ENCODE measurements at regions not wholly inside any gene's neighbourhood (a gene's known extent, or its start where the extent isn't known, plus 50 kb on each side); places are given as distances from the start of the nearest gene placed in this dataset.

DNA sequence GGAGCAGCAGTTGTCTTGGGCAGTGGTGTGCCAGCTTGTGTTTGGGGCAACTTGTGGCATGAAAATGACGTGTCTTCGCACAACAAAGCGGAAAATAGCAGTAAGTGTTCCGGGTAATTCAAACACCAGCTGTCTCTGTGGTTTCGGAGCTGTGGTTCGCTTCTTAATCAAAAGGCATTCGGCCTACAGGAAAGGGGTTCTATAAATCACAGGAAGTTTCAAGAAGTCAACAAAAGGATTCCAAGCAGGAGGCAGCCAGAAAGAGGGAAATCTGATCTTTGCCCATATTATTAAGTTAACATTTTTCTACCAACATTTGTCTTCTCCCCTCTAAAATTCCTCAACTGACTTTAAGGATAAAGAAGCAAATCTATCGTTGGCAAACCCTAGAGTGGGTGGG, 353.4 kb downstream of the FGFR2 start:
- no peaks in the 10 kb centered on the region for H3K4me1 Mint-ChIP-seq
- H3K36me3 Mint-ChIP-seq (ENCODE audit: low read depth): no peaks in the 10 kb centered on the region
- TF ChIP-seq CTCF (IDR thresholded peaks at IDR 0.05): no peak
- DNase-seq: no peak
- no peak overlapping the region for H3K4me3 Mint-ChIP-seq
- intact Hi-C loops (cut with micrococcal nuclease): no loop called here
- peaks cover 7% of the 10 kb centered on the region for H3K27me3 Mint-ChIP-seq
- no peaks in the 10 kb centered on the region for H3K9me3 Mint-ChIP-seq
- ChIA-PET POLR2A (no interaction called here), CTCF (no interaction called here)
- no peak overlapping the region for H3K27ac Mint-ChIP-seq
- no peak for ATAC-seq (ENCODE audit: low read depth)

- DNase-seq (no peak), ATAC-seq (ENCODE audit: low read depth) (no peak)
- ChIA-PET CTCF (no interaction called here), POLR2A (no interaction called here)
- no peaks in the 10 kb centered on the region for H3K36me3 Mint-ChIP-seq (ENCODE audit: low read depth)
- no peaks in the 10 kb centered on the region for H3K4me1 Mint-ChIP-seq
- H3K4me3 Mint-ChIP-seq: no peak overlapping the region
- H3K27ac Mint-ChIP-seq: no peak overlapping the region
- no peaks in the 10 kb centered on the region for H3K9me3 Mint-ChIP-seq
- H3K27me3 Mint-ChIP-seq: peaks cover 7% of the 10 kb centered on the region
- intact Hi-C loops (cut with micrococcal nuclease): no loop called here
- TF ChIP-seq CTCF (IDR thresholded peaks at IDR 0.05): no peak
These were observed 352.5 kb downstream of the FGFR2 start for GRCh38 chr10:121245754-121246153.

DNA sequence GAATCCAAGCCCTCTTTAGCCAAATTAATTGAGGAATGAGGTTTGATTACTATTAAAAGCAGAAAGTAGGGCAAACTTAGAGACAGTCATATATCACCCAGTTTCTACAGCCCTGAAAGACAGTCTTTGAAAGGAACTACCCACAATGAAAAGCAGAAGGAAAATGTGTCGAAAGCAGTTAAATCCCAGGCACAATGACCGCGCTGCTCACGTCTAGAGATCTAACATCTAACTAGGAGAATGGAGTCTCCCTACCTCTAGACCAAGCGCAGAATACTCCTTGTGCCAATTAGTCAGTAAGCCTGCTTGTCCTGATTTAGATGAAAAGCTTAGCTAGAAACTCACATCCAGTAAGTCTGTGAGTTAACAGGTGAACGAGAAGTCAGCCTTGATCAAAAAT, 350.0 kb downstream of the FGFR2 start:
- CTCF ChIA-PET: no interaction called here
- POLR2A ChIA-PET: no interaction called here
- TF ChIP-seq CTCF (IDR thresholded peaks at IDR 0.05): no peak
- H3K36me3 Mint-ChIP-seq (ENCODE audit: low read depth): no peaks in the 10 kb centered on the region
- no peaks in the 10 kb centered on the region for H3K9me3 Mint-ChIP-seq
- ATAC-seq (ENCODE audit: low read depth): no peak
- no peak overlapping the region for H3K4me3 Mint-ChIP-seq
- H3K4me1 Mint-ChIP-seq: no peaks in the 10 kb centered on the region
- intact Hi-C loops (cut with micrococcal nuclease): no loop called here
- H3K27ac Mint-ChIP-seq: no peak overlapping the region
- no peak for DNase-seq
- H3K27me3 Mint-ChIP-seq: peaks cover 7% of the 10 kb centered on the region

GRCh38 chr10:121250995-121251764, 347.1 kb downstream of the FGFR2 start:
- POLR2A ChIA-PET: no interaction called here
- DNase-seq (no peak), ATAC-seq (ENCODE audit: low read depth) (no peak)
- no peaks in the 10 kb centered on the region for H3K9me3 Mint-ChIP-seq
- H3K36me3 Mint-ChIP-seq (ENCODE audit: low read depth): no peaks in the 10 kb centered on the region
- H3K27ac Mint-ChIP-seq: no peak overlapping the region
- no peaks in the 10 kb centered on the region for H3K4me1 Mint-ChIP-seq
- peaks cover 7% of the 10 kb centered on the region for H3K27me3 Mint-ChIP-seq
- no peak for TF ChIP-seq CTCF (IDR thresholded peaks at IDR 0.05)
- CTCF ChIA-PET: no interaction called here
- no peak overlapping the region for H3K4me3 Mint-ChIP-seq
- intact Hi-C loops (cut with micrococcal nuclease): no loop called here

DNA sequence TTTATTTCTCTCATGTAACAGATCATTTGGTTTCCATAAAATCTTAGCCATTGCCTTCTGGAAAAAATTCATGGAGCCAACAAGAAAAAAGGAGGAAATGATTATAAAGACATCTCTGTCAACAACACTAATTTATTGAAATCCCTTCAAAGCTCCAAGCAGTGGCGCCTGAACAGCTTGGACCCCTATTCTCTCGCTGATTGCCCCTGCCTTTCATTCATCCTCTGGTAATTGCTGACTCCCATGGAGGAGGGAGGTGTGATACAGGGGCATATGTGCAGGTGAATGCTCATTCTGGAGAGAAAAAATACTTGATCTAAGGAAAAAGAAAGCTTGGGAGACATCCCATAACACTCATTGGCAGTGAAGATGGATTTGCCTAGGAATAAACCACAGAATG, 345.5 kb downstream of the FGFR2 start:
- intact Hi-C loops (cut with micrococcal nuclease): no loop called here
- no peak overlapping the region for H3K4me3 Mint-ChIP-seq
- H3K4me1 Mint-ChIP-seq: no peaks in the 10 kb centered on the region
- ChIA-PET CTCF (no interaction called here), POLR2A (no interaction called here)
- ATAC-seq (ENCODE audit: low read depth) (no peak), DNase-seq (no peak)
- peaks cover 2% of the 10 kb centered on the region for H3K27me3 Mint-ChIP-seq
- H3K9me3 Mint-ChIP-seq: no peaks in the 10 kb centered on the region
- no peaks in the 10 kb centered on the region for H3K36me3 Mint-ChIP-seq (ENCODE audit: low read depth)
- no peak overlapping the region for H3K27ac Mint-ChIP-seq
- TF ChIP-seq CTCF (IDR thresholded peaks at IDR 0.05): no peak
